Calu3 (cell line): ENCODE measurements at regions not wholly inside any gene's neighbourhood (a gene's known extent, or its start where the extent isn't known, plus 50 kb on each side); places are given as distances from the start of the nearest gene placed in this dataset.

Experiments
- BruUV-seq: library from RNA; stranded (reverse); fragments of 400-500 nt; replicated peaks from 2 replicates; lab custom pipeline; 2021; lab: Mats Ljungman, UMichigan
- CTCF ChIA-PET: fragments of 300-600 bp; sonication (Branson Sonifier 250); formaldehyde crosslinking; loops from one replicate; lab custom pipeline; 2022; ENCODE audit warnings: antibody characterized with exemption; lab: Charles Lee
- DNase-seq: peaks from one replicate; pipeline ENCODE4 v3.0.0; 2022
- H3K27ac Mint-ChIP-seq: one replicate; pipeline ENCODE4 v1.8.0; 2022; ENCODE audit warnings: mixed read lengths; ENCODE audit not compliant: unreplicated experiment
- H3K27me3 Mint-ChIP-seq: one replicate; pipeline ENCODE4 v1.8.0; 2022; ENCODE audit warnings: mixed read lengths; ENCODE audit not compliant: unreplicated experiment
- H3K36me3 Mint-ChIP-seq: one replicate; pipeline ENCODE4 v1.8.0; 2022; ENCODE audit warnings: mild to moderate bottlenecking, moderate library complexity, mixed read lengths; ENCODE audit not compliant: insufficient read depth, unreplicated experiment
- H3K4me1 Mint-ChIP-seq: one replicate; pipeline ENCODE4 v1.8.0; 2022; ENCODE audit warnings: mild to moderate bottlenecking, low read depth, mixed read lengths; ENCODE audit not compliant: unreplicated experiment
- H3K4me3 Mint-ChIP-seq: one replicate; pipeline ENCODE4 v1.8.0; 2022; ENCODE audit warnings: mild to moderate bottlenecking, low read depth, moderate library complexity, mixed read lengths; ENCODE audit not compliant: unreplicated experiment
- H3K9me3 Mint-ChIP-seq: one replicate; pipeline ENCODE4 v1.8.0; 2022; ENCODE audit warnings: low read depth, mixed read lengths; ENCODE audit not compliant: unreplicated experiment
- intact Hi-C: fragments of 100-400 bp; cut with micrococcal nuclease; formaldehyde crosslinking; loops from one replicate; pipeline ENCODE4 v1.10.0; 2022; ENCODE audit not compliant: unreplicated experiment
- TF ChIP-seq, protein P1 (sequence below): fragments of 200-600 bp; IDR thresholded peaks from one replicate; pipeline ENCODE4 v1.8.0; 2022; ENCODE audit warnings: antibody characterized with exemption; ENCODE audit not compliant: unreplicated experiment

GRCh38 chr6:140082867-140083297 is 708.4 kb upstream of the CITED2 start:
- DNase-seq: no peak
- TF ChIP-seq, protein P1, sequence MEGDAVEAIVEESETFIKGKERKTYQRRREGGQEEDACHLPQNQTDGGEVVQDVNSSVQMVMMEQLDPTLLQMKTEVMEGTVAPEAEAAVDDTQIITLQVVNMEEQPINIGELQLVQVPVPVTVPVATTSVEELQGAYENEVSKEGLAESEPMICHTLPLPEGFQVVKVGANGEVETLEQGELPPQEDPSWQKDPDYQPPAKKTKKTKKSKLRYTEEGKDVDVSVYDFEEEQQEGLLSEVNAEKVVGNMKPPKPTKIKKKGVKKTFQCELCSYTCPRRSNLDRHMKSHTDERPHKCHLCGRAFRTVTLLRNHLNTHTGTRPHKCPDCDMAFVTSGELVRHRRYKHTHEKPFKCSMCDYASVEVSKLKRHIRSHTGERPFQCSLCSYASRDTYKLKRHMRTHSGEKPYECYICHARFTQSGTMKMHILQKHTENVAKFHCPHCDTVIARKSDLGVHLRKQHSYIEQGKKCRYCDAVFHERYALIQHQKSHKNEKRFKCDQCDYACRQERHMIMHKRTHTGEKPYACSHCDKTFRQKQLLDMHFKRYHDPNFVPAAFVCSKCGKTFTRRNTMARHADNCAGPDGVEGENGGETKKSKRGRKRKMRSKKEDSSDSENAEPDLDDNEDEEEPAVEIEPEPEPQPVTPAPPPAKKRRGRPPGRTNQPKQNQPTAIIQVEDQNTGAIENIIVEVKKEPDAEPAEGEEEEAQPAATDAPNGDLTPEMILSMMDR: no peak
- CTCF ChIA-PET: no interaction called here
- Mint-ChIP-seq H3K27ac (no peak overlapping the region), H3K9me3 (no peaks in the 10 kb centered on the region), H3K36me3 (no peaks in the 10 kb centered on the region), H3K4me3 (no peak overlapping the region), H3K4me1 (peaks cover 12% of the 10 kb centered on the region), H3K27me3 (no peaks in the 10 kb centered on the region)
- intact Hi-C loops: no loop called here
- no TSS peak for BruUV-seq

GRCh38 chr6:140079328-140079727 is 704.9 kb upstream of the CITED2 start:
- H3K27me3 Mint-ChIP-seq: no peaks in the 10 kb centered on the region

DNA sequence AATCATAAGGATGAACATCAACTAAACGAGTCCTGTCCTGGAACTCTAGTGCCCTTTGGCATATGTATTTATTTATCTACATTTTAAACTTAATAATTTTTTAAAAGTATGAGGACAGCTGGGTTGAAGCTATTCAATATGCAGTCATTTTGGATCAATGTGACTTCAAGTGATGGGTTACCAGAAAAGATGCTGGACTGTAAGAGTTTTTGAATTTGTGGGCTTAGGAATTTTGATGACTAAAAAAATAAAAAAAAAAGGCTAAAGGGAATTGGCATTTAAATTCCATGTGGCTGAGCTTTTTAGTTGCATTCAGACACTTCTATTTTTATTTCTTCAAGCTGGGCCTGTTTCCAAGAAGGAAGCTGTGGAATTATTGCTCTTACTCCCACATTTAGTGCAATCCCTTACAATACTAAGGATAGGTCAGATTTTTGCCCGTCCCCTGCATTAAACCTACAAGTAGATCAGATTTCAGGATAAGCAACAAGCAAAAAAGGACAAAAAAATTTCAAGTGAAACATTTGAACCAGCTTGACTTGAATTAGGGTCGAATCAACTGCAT is 704.2 kb upstream of the CITED2 start:
- TF ChIP-seq, protein P1: no peak
- Mint-ChIP-seq H3K4me3 (no peak overlapping the region), H3K27me3 (no peaks in the 10 kb centered on the region), H3K9me3 (no peaks in the 10 kb centered on the region), H3K27ac (no peak overlapping the region), H3K36me3 (no peaks in the 10 kb centered on the region), H3K4me1 (peaks cover 6% of the 10 kb centered on the region)
- BruUV-seq: no TSS peak
- intact Hi-C loops: no loop called here
- CTCF ChIA-PET: no interaction called here
- DNase-seq: no peak

More at GRCh38 chr6:140079328-140079727, 704.9 kb upstream of the CITED2 start:
- no TSS peak for BruUV-seq
- intact Hi-C loops: no loop called here
- H3K4me1 Mint-ChIP-seq: peaks cover 12% of the 10 kb centered on the region
- CTCF ChIA-PET: no interaction called here
- H3K27ac Mint-ChIP-seq: no peak overlapping the region
- TF ChIP-seq, protein P1: no peak
- DNase-seq: no peak
- no peak overlapping the region for H3K4me3 Mint-ChIP-seq
- H3K36me3 Mint-ChIP-seq: no peaks in the 10 kb centered on the region
- H3K9me3 Mint-ChIP-seq: no peaks in the 10 kb centered on the region

DNA sequence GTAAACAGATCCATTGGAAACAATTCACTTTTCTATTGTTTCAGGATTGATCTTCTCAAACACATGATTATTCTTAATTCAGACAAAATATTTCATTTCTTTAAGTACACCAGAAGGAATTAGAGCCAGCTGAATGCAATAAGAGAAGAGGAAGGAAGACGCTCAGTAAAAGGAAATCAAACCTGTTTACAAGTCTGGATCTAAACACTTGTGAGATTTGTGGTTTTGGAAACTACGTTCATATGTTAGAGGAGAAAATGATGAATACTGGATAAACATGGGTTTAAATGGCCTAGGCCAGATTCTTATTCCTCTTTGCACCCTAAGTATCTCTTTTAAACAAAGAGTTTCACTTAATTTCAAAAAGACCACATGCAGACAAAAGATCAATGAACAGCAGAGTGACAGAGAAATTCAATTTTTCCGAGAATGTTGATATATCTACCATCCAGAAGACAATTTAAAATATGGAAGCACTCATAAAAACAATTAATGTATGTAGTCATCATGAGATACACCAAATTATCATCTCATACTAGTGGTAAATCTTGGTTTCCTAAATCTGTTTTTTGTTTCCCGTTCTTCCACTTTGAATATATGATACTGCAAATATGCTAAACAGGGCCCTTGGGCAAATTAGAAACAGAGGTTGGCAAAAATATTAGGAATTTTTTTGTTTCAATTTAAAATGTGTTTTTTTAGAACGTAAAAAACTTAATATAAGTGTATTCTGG is 703.5 kb upstream of the CITED2 start:
- TF ChIP-seq, protein P1: no peak
- CTCF ChIA-PET: no interaction called here
- Mint-ChIP-seq H3K9me3 (no peaks in the 10 kb centered on the region), H3K4me3 (no peak overlapping the region), H3K36me3 (no peaks in the 10 kb centered on the region), H3K4me1 (no peaks in the 10 kb centered on the region), H3K27ac (no peak overlapping the region), H3K27me3 (no peaks in the 10 kb centered on the region)
- no peak for DNase-seq
- no TSS peak for BruUV-seq
- intact Hi-C loops: no loop called here
